ENCODE measurements at regions not wholly inside any gene's neighbourhood (a gene's known extent, or its start where the extent isn't known, plus 50 kb on each side); places are given as distances from the start of the nearest gene placed in this dataset.

DNA sequence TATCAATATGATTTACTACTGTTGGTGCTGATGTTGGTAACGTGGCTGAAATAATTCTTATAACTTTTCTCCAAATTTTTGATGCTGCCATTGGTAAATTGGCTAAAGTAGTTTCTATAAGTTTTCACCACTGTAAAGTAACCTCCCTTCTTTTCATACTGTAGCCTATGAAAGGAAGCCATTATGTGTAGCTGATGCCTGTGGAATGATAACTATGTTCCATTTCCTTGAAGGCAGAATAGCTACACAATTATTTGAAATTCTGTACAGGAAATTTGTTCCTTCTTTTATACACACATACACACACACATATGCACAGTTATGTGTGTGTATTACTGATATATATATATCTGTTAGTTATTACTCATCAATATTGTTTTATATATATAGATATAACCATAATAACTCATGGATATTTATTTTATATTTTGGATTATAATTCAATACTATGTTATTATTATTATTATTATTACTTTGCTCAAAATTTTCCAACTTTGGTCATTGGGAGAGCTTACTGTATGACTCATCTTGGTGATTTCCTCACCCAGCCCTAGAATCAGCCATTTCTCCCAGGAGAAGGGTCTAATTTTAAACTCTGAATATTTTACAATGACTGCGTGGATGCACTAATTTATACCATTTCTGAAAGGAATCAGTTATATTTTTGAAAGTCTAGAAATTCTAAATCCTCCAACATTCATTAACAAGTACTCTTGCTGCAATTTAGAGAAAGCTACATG, 1677.7 kb downstream of the SUCLG1 start:
- TF ChIP-seq, protein P1, sequence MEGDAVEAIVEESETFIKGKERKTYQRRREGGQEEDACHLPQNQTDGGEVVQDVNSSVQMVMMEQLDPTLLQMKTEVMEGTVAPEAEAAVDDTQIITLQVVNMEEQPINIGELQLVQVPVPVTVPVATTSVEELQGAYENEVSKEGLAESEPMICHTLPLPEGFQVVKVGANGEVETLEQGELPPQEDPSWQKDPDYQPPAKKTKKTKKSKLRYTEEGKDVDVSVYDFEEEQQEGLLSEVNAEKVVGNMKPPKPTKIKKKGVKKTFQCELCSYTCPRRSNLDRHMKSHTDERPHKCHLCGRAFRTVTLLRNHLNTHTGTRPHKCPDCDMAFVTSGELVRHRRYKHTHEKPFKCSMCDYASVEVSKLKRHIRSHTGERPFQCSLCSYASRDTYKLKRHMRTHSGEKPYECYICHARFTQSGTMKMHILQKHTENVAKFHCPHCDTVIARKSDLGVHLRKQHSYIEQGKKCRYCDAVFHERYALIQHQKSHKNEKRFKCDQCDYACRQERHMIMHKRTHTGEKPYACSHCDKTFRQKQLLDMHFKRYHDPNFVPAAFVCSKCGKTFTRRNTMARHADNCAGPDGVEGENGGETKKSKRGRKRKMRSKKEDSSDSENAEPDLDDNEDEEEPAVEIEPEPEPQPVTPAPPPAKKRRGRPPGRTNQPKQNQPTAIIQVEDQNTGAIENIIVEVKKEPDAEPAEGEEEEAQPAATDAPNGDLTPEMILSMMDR (conservative IDR thresholded peaks at IDR 0.05; ENCODE audit: low read depth, low read length) = no peak
- no peak for TF ChIP-seq EZH2 (IDR thresholded peaks at IDR 0.05; ENCODE audit: low read length, unreplicated experiment)
- TF ChIP-seq EZH2phosphoT487 (IDR thresholded peaks at IDR 0.05; ENCODE audit: borderline replicate concordance, low read length) = no peak
